ENCODE measurements at regions not wholly inside any gene's neighbourhood (a gene's known extent, or its start where the extent isn't known, plus 50 kb on each side); places are given as distances from the start of the nearest gene placed in this dataset.

GRCh38 chr5:67268231-67269021 is 71.8 kb upstream of the CD180 start:
- H3K4me3 ChIP-seq (ENCODE audit: low read length): no peak overlapping the region
- TF ChIP-seq CTCF (IDR thresholded peaks at IDR 0.05; ENCODE audit: insufficient read depth, low read depth, low read length, missing control alignments): no peak
- DNase-seq (ENCODE audit: low read depth): peak; percentile 72

- DNase-seq (ENCODE audit: low read depth): peak; percentile 30
- H3K4me3 ChIP-seq (ENCODE audit: low read length): no peak overlapping the region
- TF ChIP-seq CTCF (IDR thresholded peaks at IDR 0.05; ENCODE audit: insufficient read depth, low read depth, low read length, missing control alignments): no peak
Observed at GRCh38 chr5:67267512-67268216, 71.1 kb upstream of the CD180 start.

- no peak for TF ChIP-seq CTCF (IDR thresholded peaks at IDR 0.05; ENCODE audit: insufficient read depth, low read depth, low read length, missing control alignments)
- DNase-seq (ENCODE audit: low read depth): no peak
- H3K4me3 ChIP-seq (ENCODE audit: low read length): no peak overlapping the region
Observed at GRCh38 chr5:67266654-67267350, 70.2 kb upstream of the CD180 start.

- no peak for DNase-seq (ENCODE audit: low read depth)
- TF ChIP-seq CTCF (IDR thresholded peaks at IDR 0.05; ENCODE audit: insufficient read depth, low read depth, low read length, missing control alignments): no peak
- H3K4me3 ChIP-seq (ENCODE audit: low read length): no peak overlapping the region
Observed at GRCh38 chr5:67265951-67266350, 69.4 kb upstream of the CD180 start.

GRCh38 chr5:67263656-67264408 is 67.2 kb upstream of the CD180 start:
- no peak overlapping the region for H3K4me3 ChIP-seq (ENCODE audit: low read length)
- no peak for DNase-seq (ENCODE audit: low read depth)
- TF ChIP-seq CTCF (IDR thresholded peaks at IDR 0.05; ENCODE audit: insufficient read depth, low read depth, low read length, missing control alignments): no peak

GRCh38 chr5:67262956-67263355 is 66.4 kb upstream of the CD180 start:
- no peak overlapping the region for H3K4me3 ChIP-seq (ENCODE audit: low read length)
- no peak for TF ChIP-seq CTCF (IDR thresholded peaks at IDR 0.05; ENCODE audit: insufficient read depth, low read depth, low read length, missing control alignments)
- DNase-seq (ENCODE audit: low read depth): no peak
